ENCODE measurements at regions not wholly inside any gene's neighbourhood (a gene's known extent, or its start where the extent isn't known, plus 50 kb on each side); places are given as distances from the start of the nearest gene placed in this dataset.

DNA sequence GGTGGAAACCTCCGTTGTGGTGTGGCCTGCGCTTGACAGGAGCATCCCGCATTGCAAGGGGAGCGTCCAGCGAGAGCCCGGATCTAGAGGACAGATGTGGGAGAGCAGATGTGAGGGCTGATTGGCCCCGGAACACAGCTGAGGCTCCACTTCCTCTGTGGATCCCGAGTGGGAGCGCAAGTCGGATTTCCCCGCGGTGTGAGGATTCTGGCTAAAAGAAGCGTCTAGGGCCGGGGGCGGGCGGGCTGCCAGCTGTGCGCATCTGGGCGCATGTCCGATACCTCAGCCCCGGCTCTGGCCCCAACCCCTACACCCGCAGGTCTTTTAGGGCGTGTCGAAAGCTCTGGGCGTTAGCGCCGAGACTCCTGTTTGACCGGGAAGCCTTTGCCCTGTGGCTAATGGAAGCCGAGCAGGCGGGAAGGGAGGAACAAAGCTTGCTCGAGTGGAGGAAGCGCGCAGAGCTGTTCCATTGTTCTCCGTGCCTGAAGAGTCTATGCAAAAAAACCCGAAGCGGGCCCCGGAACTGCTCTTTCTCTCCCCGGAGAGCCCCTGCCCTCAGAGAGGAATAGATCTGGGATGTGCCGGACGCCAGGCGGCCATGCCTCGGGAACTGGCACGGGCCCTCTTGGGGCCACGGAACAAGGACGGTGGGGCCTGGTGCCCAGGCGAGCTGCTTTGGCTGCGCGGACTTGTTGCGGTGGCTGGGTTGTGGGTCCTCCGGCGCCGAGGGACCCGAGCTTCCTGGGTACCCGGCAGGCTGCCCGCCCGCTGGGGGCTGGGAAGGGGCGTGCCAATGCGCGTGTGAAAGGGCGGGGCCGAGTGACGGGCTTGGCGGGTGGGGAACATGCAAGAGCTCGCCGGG is 111.1 kb downstream of the NAV1 start:
- TF ChIP-seq, protein P1, sequence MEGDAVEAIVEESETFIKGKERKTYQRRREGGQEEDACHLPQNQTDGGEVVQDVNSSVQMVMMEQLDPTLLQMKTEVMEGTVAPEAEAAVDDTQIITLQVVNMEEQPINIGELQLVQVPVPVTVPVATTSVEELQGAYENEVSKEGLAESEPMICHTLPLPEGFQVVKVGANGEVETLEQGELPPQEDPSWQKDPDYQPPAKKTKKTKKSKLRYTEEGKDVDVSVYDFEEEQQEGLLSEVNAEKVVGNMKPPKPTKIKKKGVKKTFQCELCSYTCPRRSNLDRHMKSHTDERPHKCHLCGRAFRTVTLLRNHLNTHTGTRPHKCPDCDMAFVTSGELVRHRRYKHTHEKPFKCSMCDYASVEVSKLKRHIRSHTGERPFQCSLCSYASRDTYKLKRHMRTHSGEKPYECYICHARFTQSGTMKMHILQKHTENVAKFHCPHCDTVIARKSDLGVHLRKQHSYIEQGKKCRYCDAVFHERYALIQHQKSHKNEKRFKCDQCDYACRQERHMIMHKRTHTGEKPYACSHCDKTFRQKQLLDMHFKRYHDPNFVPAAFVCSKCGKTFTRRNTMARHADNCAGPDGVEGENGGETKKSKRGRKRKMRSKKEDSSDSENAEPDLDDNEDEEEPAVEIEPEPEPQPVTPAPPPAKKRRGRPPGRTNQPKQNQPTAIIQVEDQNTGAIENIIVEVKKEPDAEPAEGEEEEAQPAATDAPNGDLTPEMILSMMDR (IDR thresholded peaks at IDR 0.05; ENCODE audit: insufficient read depth, low read length, poor library complexity, severe bottlenecking), result no peak
- no peaks in the 10 kb centered on the region for H3K27me3 ChIP-seq (ENCODE audit: control insufficient read depth, insufficient read depth, low read length)
- H3K36me3 ChIP-seq (ENCODE audit: control insufficient read depth, insufficient read depth, low read length), result no peaks in the 10 kb centered on the region
- no peak for DNase-seq (ENCODE audit: low read depth)
- H3K4me3 ChIP-seq (ENCODE audit: low read depth, low read length), result peak overlapping the region; percentile 46

- Histone ChIP-seq H3K27me3 (ENCODE audit: control insufficient read depth, insufficient read depth, low read length) (no peaks in the 10 kb centered on the region), H3K4me3 (ENCODE audit: low read depth, low read length) (peak overlapping the region; percentile 46), H3K36me3 (ENCODE audit: control insufficient read depth, insufficient read depth, low read length) (no peaks in the 10 kb centered on the region)
- DNase-seq (ENCODE audit: low read depth), result no peak
- TF ChIP-seq, protein P1 (IDR thresholded peaks at IDR 0.05; ENCODE audit: insufficient read depth, low read length, poor library complexity, severe bottlenecking), result no peak
Measured at GRCh38 chr1:201650623-201650933, 111.7 kb downstream of the NAV1 start.

DNA sequence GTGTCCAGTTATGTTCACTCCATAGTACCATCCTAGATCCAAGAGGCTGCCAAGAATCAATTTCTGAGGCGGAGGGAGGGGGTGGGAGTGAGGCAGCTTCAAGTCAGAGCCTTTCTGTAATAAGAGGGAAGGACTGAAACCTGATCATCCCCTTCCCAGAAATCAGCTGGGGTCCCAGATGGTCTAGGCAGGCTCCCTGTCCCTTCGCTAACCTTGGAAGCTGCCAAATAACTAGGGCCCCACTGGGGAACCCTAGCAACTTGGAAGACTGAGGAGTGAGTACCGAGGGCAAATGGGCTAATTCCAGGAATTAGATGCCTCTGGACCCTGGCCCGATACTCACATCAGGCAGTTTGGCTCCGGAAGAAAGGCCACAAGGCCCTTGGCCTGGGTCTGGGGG is 113.3 kb downstream of the NAV1 start:
- TF ChIP-seq, protein P1 (IDR thresholded peaks at IDR 0.05; ENCODE audit: insufficient read depth, low read length, poor library complexity, severe bottlenecking), result no peak
- no peak for DNase-seq (ENCODE audit: low read depth)
- Histone ChIP-seq H3K27me3 (ENCODE audit: control insufficient read depth, insufficient read depth, low read length) (no peaks in the 10 kb centered on the region), H3K36me3 (ENCODE audit: control insufficient read depth, insufficient read depth, low read length) (no peaks in the 10 kb centered on the region), H3K4me3 (ENCODE audit: low read depth, low read length) (no peak overlapping the region)

DNA sequence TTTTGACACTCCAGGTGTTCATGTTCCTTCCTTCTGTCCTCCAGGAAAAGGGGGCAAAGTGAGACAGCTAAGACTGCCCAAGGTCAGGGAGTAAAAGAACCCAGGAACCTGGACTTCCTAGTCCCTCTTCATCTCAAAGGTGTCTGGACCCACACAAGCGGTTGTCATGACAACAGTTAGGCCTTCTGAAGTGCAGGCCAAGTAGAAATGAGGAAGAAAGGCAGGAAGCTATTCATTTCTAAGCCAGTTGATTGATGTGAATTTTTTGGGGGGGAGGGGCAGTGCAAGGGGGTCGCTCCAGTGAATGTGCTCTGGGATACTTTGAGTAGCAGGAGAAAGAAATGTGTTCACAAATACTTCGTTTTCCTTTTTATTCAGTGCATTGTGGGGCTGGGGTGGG is 114.3 kb downstream of the NAV1 start:
- no peak for DNase-seq (ENCODE audit: low read depth)
- H3K4me3 ChIP-seq (ENCODE audit: low read depth, low read length), result no peak overlapping the region
- TF ChIP-seq, protein P1 (IDR thresholded peaks at IDR 0.05; ENCODE audit: insufficient read depth, low read length, poor library complexity, severe bottlenecking), result no peak
- H3K27me3 ChIP-seq (ENCODE audit: control insufficient read depth, insufficient read depth, low read length), result no peaks in the 10 kb centered on the region
- H3K36me3 ChIP-seq (ENCODE audit: control insufficient read depth, insufficient read depth, low read length), result no peaks in the 10 kb centered on the region

DNA sequence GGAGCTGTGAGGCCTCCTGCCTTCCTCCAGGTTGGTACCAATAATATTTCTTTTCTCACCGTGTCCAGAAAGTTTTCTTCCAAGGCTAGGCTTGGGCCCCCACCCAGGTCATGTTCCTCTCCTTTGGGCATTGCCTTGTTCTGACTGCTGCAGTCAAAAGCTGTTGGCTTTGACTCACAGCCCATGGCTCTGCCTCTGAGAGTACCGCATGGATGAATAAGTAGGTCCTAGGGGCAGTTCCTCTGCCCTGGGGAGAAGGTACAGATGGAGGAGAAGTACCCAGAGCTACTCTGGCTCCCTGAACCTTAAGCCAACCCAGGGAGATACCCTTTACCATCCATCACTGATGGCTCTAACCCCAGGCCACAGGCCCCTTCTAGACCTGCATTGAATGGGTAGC is 115.0 kb downstream of the NAV1 start:
- TF ChIP-seq, protein P1 (IDR thresholded peaks at IDR 0.05; ENCODE audit: insufficient read depth, low read length, poor library complexity, severe bottlenecking), result no peak
- DNase-seq (ENCODE audit: low read depth), result no peak
- H3K36me3 ChIP-seq (ENCODE audit: control insufficient read depth, insufficient read depth, low read length), result no peaks in the 10 kb centered on the region
- H3K27me3 ChIP-seq (ENCODE audit: control insufficient read depth, insufficient read depth, low read length), result no peaks in the 10 kb centered on the region
- H3K4me3 ChIP-seq (ENCODE audit: low read depth, low read length), result no peak overlapping the region

- H3K36me3 ChIP-seq (ENCODE audit: control insufficient read depth, insufficient read depth, low read length), result no peaks in the 10 kb centered on the region
- H3K27me3 ChIP-seq (ENCODE audit: control insufficient read depth, insufficient read depth, low read length), result no peaks in the 10 kb centered on the region
- TF ChIP-seq, protein P1 (IDR thresholded peaks at IDR 0.05; ENCODE audit: insufficient read depth, low read length, poor library complexity, severe bottlenecking), result no peak
- DNase-seq (ENCODE audit: low read depth), result no peak
- H3K4me3 ChIP-seq (ENCODE audit: low read depth, low read length), result no peak overlapping the region
Measured at GRCh38 chr1:201655243-201655642, 116.3 kb downstream of the NAV1 start.

Data from kidney epithelial cell (primary cell).